ENCODE measurements at regions not wholly inside any gene's neighbourhood (a gene's known extent, or its start where the extent isn't known, plus 50 kb on each side); places are given as distances from the start of the nearest gene placed in this dataset.

GRCh38 chr9:134227451-134228411 lies 63.4 kb upstream of the RNU6ATAC start:
- no peak for DNase-seq (ENCODE audit: low read depth)

- no peak for DNase-seq (ENCODE audit: low read depth)
These were observed 64.3 kb upstream of the RNU6ATAC start for GRCh38 chr9:134228649-134229048.

- DNase-seq (ENCODE audit: low read depth): no peak
These were observed 65.2 kb upstream of the RNU6ATAC start for GRCh38 chr9:134229466-134230091.

GRCh38 chr9:134230092-134230941 lies 66.0 kb upstream of the RNU6ATAC start:
- DNase-seq (ENCODE audit: low read depth): no peak

- DNase-seq (ENCODE audit: low read depth): no peak
These were observed 66.6 kb upstream of the RNU6ATAC start for GRCh38 chr9:134230942-134231325.

GRCh38 chr9:134231330-134231745 lies 67.0 kb upstream of the RNU6ATAC start:
- no peak for DNase-seq (ENCODE audit: low read depth)

- no peak for DNase-seq (ENCODE audit: low read depth)
These were observed 67.4 kb upstream of the RNU6ATAC start for GRCh38 chr9:134231767-134232166.

GRCh38 chr9:134233022-134233421 lies 68.7 kb upstream of the RNU6ATAC start:
- DNase-seq (ENCODE audit: low read depth): no peak

GRCh38 chr9:134234001-134234660 lies 69.8 kb upstream of the RNU6ATAC start:
- no peak for DNase-seq (ENCODE audit: low read depth)

- no peak for DNase-seq (ENCODE audit: low read depth)
These were observed 70.5 kb upstream of the RNU6ATAC start for GRCh38 chr9:134234687-134235359.

- DNase-seq (ENCODE audit: low read depth): no peak
These were observed 71.0 kb upstream of the RNU6ATAC start for GRCh38 chr9:134235366-134235765.

- DNase-seq (ENCODE audit: low read depth): no peak
These were observed 71.6 kb upstream of the RNU6ATAC start for GRCh38 chr9:134236001-134236421.

- no peak for DNase-seq (ENCODE audit: low read depth)
These were observed 72.7 kb upstream of the RNU6ATAC start for GRCh38 chr9:134236935-134237629.

GRCh38 chr9:134237630-134238265 lies 73.4 kb upstream of the RNU6ATAC start:
- no peak for DNase-seq (ENCODE audit: low read depth)

GRCh38 chr9:134239130-134239903 lies 75.0 kb upstream of the RNU6ATAC start:
- no peak for DNase-seq (ENCODE audit: low read depth)

- no peak for DNase-seq (ENCODE audit: low read depth)
These were observed 75.6 kb upstream of the RNU6ATAC start for GRCh38 chr9:134239939-134240338.

GRCh38 chr9:134240361-134240760 lies 76.0 kb upstream of the RNU6ATAC start:
- DNase-seq (ENCODE audit: low read depth): no peak

- DNase-seq (ENCODE audit: low read depth): no peak
These were observed 78.3 kb upstream of the RNU6ATAC start for GRCh38 chr9:134242706-134243105.

GRCh38 chr9:134243778-134244467 lies 79.6 kb upstream of the RNU6ATAC start:
- DNase-seq (ENCODE audit: low read depth): peak; percentile 4

All from stimulated activated CD8-positive, alpha-beta memory T cell treated with anti-CD3 and anti-CD28 coated beads, Interleukin-12 subunit alpha, Interleukin-12 subunit beta, amount 100 ng/mL, for 4 hours (primary cell).